ENCODE measurements at regions not wholly inside any gene's neighbourhood (a gene's known extent, or its start where the extent isn't known, plus 50 kb on each side); places are given as distances from the start of the nearest gene placed in this dataset.
"Not testable (repeated sequence)": the region's sequence is repeated elsewhere in the genome, so short reads cannot be mapped to it uniquely, and the experiment has no call there.

DNA sequence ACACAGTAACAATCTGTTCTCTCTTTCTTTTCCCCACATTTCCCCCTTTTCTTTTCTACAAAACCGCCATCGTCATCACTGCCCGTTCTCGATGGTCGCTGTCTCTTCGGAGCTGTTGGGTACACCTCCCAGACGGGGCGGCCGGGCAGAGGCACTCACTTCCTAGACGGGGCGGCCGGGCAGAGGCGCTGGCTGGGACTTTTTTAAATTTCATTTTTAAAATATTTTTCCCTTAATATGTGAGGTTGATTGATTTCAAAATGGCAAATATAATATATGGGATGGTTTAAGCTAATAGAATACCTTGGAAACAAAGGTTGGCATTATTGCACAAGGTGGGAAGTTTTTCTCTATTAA, 427.1 kb upstream of the OR4E1 start:
- TF ChIP-seq CTCF, POLR2A (IDR thresholded peaks at IDR 0.05): not testable (repeated sequence)
